ENCODE measurements at regions not wholly inside any gene's neighbourhood (a gene's known extent, or its start where the extent isn't known, plus 50 kb on each side); places are given as distances from the start of the nearest gene placed in this dataset.

GRCh38 chr5:20129501-20129900 lies 141.5 kb upstream of the CDH18 start (continued):
- TF ChIP-seq MAX (IDR thresholded peaks at IDR 0.05) (no peak), EGR1 (IDR thresholded peaks at IDR 0.05; ENCODE audit: low read depth in 2 of 2) (no peak)

- Histone ChIP-seq H3K4me3 (ENCODE audit: low read depth in 1 of 3, low read length in 3 of 3) (no peak overlapping the region), H3K36me3 (ENCODE audit: control insufficient read depth in 4 of 4, insufficient read depth in 3 of 4, low read depth in 1 of 4, low read length in 3 of 4) (no peaks in the 10 kb centered on the region), H3K4me1 (ENCODE audit: control insufficient read depth in 4 of 4, insufficient read depth in 4 of 4, low read length in 3 of 4) (peaks cover 0 to 1% (median 0%) of the 10 kb centered on the region in 4 donors), H3K9ac (ENCODE audit: low read depth in 1 of 2, low read length in 2 of 2) (no peak overlapping the region), H3K27me3 (ENCODE audit: control insufficient read depth in 4 of 4, insufficient read depth in 4 of 4, low read length in 3 of 4) (no peaks in the 10 kb centered on the region), H3K9me3 (ENCODE audit: control insufficient read depth in 4 of 4, low read length in 3 of 4) (no peaks in the 10 kb centered on the region), H3K27ac (ENCODE audit: low read depth in 1 of 2, low read length in 2 of 2) (no peak overlapping the region)
- TF ChIP-seq JUND (IDR thresholded peaks at IDR 0.05) (no peak), ATF3 (IDR thresholded peaks at IDR 0.05) (no peak), NR2F2 (IDR thresholded peaks at IDR 0.05) (no peak), YY1 (IDR thresholded peaks at IDR 0.05) (no peak), CTCF (IDR thresholded peaks at IDR 0.05; ENCODE audit: low read depth, low read length, missing input control) (no peak), ZBTB33 (IDR thresholded peaks at IDR 0.05) (no peak), TAF1 (conservative IDR thresholded peaks at IDR 0.05) (no peak), MAX (IDR thresholded peaks at IDR 0.05) (no peak), EGR1 (IDR thresholded peaks at IDR 0.05; ENCODE audit: low read depth in 2 of 2) (no peak), FOXA1 (IDR thresholded peaks at IDR 0.05) (no peak), GABPA (IDR thresholded peaks at IDR 0.05 in 1 of 2, conservative IDR thresholded peaks at IDR 0.05 in 1 of 2) (no peak), FOXA2 (IDR thresholded peaks at IDR 0.05) (no peak), HNF4A (conservative IDR thresholded peaks at IDR 0.05) (no peak), REST (IDR thresholded peaks at IDR 0.05) (no peak), RAD21 (IDR thresholded peaks at IDR 0.05) (no peak)
- 85% methylated on average over 1 of the region's 1 CpG for WGBS
- no peak for DNase-seq (ENCODE audit: low spot score)
These were observed 140.3 kb upstream of the CDH18 start for GRCh38 chr5:20128343-20128742.
